ENCODE measurements at regions not wholly inside any gene's neighbourhood (a gene's known extent, or its start where the extent isn't known, plus 50 kb on each side); places are given as distances from the start of the nearest gene placed in this dataset.

DNA sequence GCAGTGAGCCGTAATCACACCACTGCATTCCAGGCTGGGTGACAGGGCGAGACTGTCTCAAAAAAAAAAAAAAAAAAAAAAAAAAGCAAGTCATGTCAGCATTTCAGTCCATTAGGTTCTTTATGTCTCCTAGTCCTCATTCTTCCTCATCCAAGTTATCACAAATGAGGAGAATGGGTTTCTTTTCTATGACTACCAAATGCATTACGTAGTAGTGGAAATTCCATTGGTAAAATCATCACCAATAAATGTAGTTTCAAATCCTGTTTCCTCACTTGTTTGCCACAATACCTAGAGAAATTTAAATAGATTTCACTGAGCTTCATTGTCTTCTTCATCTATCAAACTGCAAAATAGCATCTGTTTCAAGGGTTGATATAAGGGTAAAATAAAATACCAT, 317.6 kb upstream of the MME start:
- no peak overlapping the region for H3K4me3 Mint-ChIP-seq
- ATAC-seq (no peak), DNase-seq (ENCODE audit: low spot score) (no peak)
- no peaks in the 10 kb centered on the region for H3K27me3 Mint-ChIP-seq (ENCODE audit: low read depth)
- CTCF ChIA-PET, result no interaction called here
- no peaks in the 10 kb centered on the region; the same call in 1 of the 2 replicates for H3K36me3 Mint-ChIP-seq
- H3K9me3 Mint-ChIP-seq, result peaks cover 3% of the 10 kb centered on the region; the same call in 1 of the 2 replicates
- H3K4me1 Mint-ChIP-seq, result peaks cover 5% of the 10 kb centered on the region; the same call in 1 of the 2 replicates
- POLR2A ChIA-PET, result interaction anchor here (0.6 kb wide), 1 partner anchor 454 kb away, joined by 3 read pairs; no protein-coding TSS in a partner anchor
- no peak overlapping the region for H3K27ac Mint-ChIP-seq
- no peak for TF ChIP-seq ELF4 (CRISPR knock-in tag; IDR thresholded peaks at IDR 0.05; ENCODE audit: low read depth)
- TF ChIP-seq, protein P1, sequence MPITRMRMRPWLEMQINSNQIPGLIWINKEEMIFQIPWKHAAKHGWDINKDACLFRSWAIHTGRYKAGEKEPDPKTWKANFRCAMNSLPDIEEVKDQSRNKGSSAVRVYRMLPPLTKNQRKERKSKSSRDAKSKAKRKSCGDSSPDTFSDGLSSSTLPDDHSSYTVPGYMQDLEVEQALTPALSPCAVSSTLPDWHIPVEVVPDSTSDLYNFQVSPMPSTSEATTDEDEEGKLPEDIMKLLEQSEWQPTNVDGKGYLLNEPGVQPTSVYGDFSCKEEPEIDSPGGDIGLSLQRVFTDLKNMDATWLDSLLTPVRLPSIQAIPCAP (CRISPR knock-in tag; IDR thresholded peaks at IDR 0.05), result no peak
- TF ChIP-seq CREB1 (CRISPR knock-in tag; IDR thresholded peaks at IDR 0.05), result no peak
- TF ChIP-seq, protein P2, sequence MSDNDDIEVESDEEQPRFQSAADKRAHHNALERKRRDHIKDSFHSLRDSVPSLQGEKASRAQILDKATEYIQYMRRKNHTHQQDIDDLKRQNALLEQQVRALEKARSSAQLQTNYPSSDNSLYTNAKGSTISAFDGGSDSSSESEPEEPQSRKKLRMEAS (CRISPR knock-in tag; IDR thresholded peaks at IDR 0.05), result no peak
- TF ChIP-seq, protein P3, sequence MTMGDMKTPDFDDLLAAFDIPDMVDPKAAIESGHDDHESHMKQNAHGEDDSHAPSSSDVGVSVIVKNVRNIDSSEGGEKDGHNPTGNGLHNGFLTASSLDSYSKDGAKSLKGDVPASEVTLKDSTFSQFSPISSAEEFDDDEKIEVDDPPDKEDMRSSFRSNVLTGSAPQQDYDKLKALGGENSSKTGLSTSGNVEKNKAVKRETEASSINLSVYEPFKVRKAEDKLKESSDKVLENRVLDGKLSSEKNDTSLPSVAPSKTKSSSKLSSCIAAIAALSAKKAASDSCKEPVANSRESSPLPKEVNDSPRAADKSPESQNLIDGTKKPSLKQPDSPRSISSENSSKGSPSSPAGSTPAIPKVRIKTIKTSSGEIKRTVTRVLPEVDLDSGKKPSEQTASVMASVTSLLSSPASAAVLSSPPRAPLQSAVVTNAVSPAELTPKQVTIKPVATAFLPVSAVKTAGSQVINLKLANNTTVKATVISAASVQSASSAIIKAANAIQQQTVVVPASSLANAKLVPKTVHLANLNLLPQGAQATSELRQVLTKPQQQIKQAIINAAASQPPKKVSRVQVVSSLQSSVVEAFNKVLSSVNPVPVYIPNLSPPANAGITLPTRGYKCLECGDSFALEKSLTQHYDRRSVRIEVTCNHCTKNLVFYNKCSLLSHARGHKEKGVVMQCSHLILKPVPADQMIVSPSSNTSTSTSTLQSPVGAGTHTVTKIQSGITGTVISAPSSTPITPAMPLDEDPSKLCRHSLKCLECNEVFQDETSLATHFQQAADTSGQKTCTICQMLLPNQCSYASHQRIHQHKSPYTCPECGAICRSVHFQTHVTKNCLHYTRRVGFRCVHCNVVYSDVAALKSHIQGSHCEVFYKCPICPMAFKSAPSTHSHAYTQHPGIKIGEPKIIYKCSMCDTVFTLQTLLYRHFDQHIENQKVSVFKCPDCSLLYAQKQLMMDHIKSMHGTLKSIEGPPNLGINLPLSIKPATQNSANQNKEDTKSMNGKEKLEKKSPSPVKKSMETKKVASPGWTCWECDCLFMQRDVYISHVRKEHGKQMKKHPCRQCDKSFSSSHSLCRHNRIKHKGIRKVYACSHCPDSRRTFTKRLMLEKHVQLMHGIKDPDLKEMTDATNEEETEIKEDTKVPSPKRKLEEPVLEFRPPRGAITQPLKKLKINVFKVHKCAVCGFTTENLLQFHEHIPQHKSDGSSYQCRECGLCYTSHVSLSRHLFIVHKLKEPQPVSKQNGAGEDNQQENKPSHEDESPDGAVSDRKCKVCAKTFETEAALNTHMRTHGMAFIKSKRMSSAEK (CRISPR knock-in tag; IDR thresholded peaks at IDR 0.05; ENCODE audit: borderline replicate concordance), result no peak
- no peak for TF ChIP-seq TEAD1 (CRISPR knock-in tag; IDR thresholded peaks at IDR 0.05)
- no peak for TF ChIP-seq SMAD3 (CRISPR knock-in tag; IDR thresholded peaks at IDR 0.05; ENCODE audit: borderline replicate concordance)
- no peak for TF ChIP-seq ESRRA (CRISPR knock-in tag; IDR thresholded peaks at IDR 0.05; ENCODE audit: borderline replicate concordance)
- TF ChIP-seq, protein P4, sequence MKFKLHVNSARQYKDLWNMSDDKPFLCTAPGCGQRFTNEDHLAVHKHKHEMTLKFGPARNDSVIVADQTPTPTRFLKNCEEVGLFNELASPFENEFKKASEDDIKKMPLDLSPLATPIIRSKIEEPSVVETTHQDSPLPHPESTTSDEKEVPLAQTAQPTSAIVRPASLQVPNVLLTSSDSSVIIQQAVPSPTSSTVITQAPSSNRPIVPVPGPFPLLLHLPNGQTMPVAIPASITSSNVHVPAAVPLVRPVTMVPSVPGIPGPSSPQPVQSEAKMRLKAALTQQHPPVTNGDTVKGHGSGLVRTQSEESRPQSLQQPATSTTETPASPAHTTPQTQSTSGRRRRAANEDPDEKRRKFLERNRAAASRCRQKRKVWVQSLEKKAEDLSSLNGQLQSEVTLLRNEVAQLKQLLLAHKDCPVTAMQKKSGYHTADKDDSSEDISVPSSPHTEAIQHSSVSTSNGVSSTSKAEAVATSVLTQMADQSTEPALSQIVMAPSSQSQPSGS (CRISPR knock-in tag; IDR thresholded peaks at IDR 0.05; ENCODE audit: borderline replicate concordance, low read depth), result no peak

DNA sequence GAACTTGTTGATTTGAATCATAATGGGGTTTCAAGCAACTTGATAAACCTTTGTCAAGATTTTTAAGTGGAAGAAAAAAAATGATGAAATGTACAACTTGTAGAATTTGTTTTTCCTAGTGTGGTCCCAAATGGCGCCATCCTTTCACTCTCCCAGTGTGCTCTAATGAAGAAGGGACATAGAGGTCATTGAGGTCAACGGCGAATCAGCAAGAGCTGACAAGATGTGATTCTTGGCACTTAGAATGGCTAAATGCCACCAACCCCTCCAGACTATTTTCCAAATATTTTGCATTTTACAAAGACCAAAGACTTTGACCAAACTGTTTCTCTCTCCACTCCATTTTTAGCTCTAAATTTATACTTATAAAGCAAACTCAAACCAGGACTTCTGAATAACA, 320.2 kb upstream of the MME start:
- Mint-ChIP-seq H3K27ac (no peak overlapping the region), H3K4me1 (peaks cover 5% of the 10 kb centered on the region; the same call in 1 of the 2 replicates), H3K36me3 (no peaks in the 10 kb centered on the region), H3K4me3 (no peak overlapping the region), H3K27me3 (ENCODE audit: low read depth) (no peaks in the 10 kb centered on the region; the same call in 1 of the 2 replicates), H3K9me3 (peaks cover 6% of the 10 kb centered on the region)
- POLR2A ChIA-PET, result no interaction called here
- CTCF ChIA-PET, result no interaction called here
- ATAC-seq, result no peak
- no peak for DNase-seq (ENCODE audit: low spot score)
- no peak for TF ChIP-seq FOXP1 (CRISPR knock-in tag; IDR thresholded peaks at IDR 0.05; ENCODE audit: borderline replicate concordance)
- TF ChIP-seq NFE2L1 (CRISPR knock-in tag; IDR thresholded peaks at IDR 0.05), result no peak
- TF ChIP-seq ZNF396 (CRISPR knock-in tag; IDR thresholded peaks at IDR 0.05; ENCODE audit: borderline replicate concordance), result no peak
- TF ChIP-seq, protein P5, sequence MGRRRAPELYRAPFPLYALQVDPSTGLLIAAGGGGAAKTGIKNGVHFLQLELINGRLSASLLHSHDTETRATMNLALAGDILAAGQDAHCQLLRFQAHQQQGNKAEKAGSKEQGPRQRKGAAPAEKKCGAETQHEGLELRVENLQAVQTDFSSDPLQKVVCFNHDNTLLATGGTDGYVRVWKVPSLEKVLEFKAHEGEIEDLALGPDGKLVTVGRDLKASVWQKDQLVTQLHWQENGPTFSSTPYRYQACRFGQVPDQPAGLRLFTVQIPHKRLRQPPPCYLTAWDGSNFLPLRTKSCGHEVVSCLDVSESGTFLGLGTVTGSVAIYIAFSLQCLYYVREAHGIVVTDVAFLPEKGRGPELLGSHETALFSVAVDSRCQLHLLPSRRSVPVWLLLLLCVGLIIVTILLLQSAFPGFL (CRISPR knock-in tag; IDR thresholded peaks at IDR 0.05; ENCODE audit: borderline replicate concordance), result no peak
- TF ChIP-seq RELA (CRISPR knock-in tag; IDR thresholded peaks at IDR 0.05; ENCODE audit: borderline replicate concordance), result no peak
- TF ChIP-seq FOXJ3 (CRISPR knock-in tag; IDR thresholded peaks at IDR 0.05; ENCODE audit: borderline replicate concordance), result no peak
- TF ChIP-seq, protein P6, sequence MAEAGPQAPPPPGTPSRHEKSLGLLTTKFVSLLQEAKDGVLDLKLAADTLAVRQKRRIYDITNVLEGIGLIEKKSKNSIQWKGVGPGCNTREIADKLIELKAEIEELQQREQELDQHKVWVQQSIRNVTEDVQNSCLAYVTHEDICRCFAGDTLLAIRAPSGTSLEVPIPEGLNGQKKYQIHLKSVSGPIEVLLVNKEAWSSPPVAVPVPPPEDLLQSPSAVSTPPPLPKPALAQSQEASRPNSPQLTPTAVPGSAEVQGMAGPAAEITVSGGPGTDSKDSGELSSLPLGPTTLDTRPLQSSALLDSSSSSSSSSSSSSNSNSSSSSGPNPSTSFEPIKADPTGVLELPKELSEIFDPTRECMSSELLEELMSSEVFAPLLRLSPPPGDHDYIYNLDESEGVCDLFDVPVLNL (CRISPR knock-in tag; IDR thresholded peaks at IDR 0.05; ENCODE audit: borderline replicate concordance, low read depth), result no peak
- no peak for TF ChIP-seq ELF4 (CRISPR knock-in tag; IDR thresholded peaks at IDR 0.05; ENCODE audit: low read depth)
- no peak for TF ChIP-seq TEAD4 (CRISPR knock-in tag; IDR thresholded peaks at IDR 0.05)
- TF ChIP-seq, protein P7, sequence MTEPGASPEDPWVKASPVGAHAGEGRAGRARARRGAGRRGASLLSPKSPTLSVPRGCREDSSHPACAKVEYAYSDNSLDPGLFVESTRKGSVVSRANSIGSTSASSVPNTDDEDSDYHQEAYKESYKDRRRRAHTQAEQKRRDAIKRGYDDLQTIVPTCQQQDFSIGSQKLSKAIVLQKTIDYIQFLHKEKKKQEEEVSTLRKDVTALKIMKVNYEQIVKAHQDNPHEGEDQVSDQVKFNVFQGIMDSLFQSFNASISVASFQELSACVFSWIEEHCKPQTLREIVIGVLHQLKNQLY (CRISPR knock-in tag; IDR thresholded peaks at IDR 0.05), result no peak
- no peak for TF ChIP-seq ATF1 (CRISPR knock-in tag; IDR thresholded peaks at IDR 0.05)
- no peak for TF ChIP-seq JUN (CRISPR knock-in tag; IDR thresholded peaks at IDR 0.05)
- no peak for TF ChIP-seq MYBL2 (CRISPR knock-in tag; IDR thresholded peaks at IDR 0.05)
- TF ChIP-seq, protein P8, sequence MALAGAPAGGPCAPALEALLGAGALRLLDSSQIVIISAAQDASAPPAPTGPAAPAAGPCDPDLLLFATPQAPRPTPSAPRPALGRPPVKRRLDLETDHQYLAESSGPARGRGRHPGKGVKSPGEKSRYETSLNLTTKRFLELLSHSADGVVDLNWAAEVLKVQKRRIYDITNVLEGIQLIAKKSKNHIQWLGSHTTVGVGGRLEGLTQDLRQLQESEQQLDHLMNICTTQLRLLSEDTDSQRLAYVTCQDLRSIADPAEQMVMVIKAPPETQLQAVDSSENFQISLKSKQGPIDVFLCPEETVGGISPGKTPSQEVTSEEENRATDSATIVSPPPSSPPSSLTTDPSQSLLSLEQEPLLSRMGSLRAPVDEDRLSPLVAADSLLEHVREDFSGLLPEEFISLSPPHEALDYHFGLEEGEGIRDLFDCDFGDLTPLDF (CRISPR knock-in tag; IDR thresholded peaks at IDR 0.05), result no peak
- TF ChIP-seq, protein P9, sequence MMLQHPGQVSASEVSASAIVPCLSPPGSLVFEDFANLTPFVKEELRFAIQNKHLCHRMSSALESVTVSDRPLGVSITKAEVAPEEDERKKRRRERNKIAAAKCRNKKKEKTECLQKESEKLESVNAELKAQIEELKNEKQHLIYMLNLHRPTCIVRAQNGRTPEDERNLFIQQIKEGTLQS (CRISPR knock-in tag; conservative IDR thresholded peaks at IDR 0.05), result no peak

All from WTC11 (cell line).